HG02973 (cell line): ENCODE measurements at regions not wholly inside any gene's neighbourhood (a gene's known extent, or its start where the extent isn't known, plus 50 kb on each side); places are given as distances from the start of the nearest gene placed in this dataset.

Source experiments
- ATAC-seq: cut with Tn5 transposase; IDR thresholded peaks from one replicate; pipeline ENCODE4 v1.9.1; 2021; ENCODE audit warnings: moderate library complexity; ENCODE audit not compliant: unreplicated experiment

DNA sequence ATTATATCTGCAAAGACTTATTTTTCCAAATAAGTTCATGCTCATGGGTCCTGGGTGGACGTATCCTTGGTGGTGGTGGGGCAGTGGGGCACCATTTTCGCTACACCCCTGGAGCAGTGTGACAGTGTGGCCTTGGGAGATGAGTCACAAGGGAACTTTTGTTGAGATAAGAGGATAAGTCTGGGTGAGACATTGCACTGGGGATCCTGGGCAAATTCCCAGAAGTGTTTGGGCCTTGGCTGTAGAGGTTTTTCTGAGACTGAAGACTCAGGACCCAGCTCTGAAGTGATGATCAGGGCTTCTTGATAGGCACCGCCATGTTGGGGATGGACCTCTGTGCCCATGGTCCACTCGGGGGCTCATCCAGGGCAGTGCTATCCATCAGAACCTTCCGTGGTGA lies 149.4 kb downstream of the MACROH2A1 start:
- ATAC-seq: no peak

DNA sequence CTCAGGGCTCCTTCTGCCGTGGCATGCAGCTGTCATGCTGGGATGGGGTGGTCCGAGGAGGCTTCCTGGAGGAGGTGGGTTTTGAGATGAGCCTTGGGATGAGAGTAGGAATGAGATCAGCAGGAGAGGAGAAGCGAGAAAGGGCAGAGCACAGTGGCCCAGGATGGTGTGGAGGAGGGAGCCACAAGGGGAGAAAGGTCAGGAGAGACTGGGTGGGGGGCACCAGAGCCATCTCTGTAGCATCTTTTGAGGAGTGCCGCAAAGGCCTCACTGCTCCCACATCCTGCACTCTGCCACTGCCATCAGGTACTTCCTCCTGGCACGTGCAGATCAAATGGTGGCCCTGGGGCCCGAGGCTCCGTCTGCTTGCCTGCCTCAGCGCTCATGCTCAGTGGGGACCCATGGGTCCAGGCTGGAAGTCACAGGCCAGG lies 150.2 kb downstream of the MACROH2A1 start:
- no peak for ATAC-seq

DNA sequence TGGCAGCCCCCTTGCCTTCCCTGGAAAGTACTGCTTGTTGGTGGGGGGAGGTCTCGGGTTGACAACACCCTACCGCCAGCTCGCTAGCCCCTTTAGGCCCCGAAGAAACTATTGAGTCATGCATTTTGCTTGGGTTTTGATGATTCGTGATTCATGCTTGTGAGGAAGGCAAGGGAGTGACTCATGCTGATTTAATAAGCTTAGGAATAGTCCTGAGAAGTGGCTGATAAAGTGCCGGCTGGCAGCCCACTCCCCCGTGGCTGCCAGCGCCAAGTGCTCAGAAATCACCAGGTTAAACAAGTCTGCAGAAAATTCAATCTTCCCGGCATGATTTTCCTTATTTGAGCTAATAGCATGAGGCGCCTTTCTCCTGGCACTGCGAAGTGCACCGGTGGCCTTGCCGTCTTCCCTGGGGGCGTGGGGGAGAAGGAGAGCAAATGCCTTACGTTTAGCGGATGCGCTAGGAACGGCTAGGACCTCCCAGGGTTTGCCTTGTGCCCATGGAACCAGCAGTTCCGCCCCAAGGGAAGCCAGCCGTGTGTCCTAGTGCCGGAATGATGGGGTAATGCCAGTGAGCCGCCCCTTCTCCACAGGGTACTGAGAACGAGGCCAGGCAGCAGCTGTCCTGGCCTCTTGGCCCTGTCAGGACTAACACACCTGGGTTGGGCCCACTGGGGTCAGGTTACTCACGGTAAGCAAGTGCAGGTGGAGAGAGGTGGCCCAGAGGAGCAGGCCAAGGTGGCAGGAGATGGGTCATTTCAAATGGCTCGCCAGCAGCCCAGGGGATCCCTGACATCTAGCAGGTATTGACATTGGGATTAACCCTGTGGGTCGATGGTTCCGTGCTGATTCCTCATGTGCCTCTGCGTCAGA lies 151.9 kb downstream of the MACROH2A1 start:
- ATAC-seq: no peak

DNA sequence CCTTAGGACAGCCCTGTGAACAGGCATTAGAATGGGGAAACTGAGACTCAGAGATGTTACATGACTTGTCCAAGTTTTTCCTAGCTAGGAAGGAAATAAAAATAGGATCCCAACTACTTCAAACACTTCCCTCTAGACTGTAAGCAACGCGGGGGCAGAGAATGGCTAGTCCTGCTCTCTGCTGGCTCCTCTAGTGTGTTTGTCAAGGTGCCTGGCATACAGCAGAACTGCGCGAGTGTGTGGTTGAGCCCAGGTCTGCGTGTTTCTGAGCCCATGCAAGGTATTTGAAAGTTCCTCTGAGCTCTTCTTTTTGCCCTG lies 152.5 kb downstream of the MACROH2A1 start:
- ATAC-seq: no peak

DNA sequence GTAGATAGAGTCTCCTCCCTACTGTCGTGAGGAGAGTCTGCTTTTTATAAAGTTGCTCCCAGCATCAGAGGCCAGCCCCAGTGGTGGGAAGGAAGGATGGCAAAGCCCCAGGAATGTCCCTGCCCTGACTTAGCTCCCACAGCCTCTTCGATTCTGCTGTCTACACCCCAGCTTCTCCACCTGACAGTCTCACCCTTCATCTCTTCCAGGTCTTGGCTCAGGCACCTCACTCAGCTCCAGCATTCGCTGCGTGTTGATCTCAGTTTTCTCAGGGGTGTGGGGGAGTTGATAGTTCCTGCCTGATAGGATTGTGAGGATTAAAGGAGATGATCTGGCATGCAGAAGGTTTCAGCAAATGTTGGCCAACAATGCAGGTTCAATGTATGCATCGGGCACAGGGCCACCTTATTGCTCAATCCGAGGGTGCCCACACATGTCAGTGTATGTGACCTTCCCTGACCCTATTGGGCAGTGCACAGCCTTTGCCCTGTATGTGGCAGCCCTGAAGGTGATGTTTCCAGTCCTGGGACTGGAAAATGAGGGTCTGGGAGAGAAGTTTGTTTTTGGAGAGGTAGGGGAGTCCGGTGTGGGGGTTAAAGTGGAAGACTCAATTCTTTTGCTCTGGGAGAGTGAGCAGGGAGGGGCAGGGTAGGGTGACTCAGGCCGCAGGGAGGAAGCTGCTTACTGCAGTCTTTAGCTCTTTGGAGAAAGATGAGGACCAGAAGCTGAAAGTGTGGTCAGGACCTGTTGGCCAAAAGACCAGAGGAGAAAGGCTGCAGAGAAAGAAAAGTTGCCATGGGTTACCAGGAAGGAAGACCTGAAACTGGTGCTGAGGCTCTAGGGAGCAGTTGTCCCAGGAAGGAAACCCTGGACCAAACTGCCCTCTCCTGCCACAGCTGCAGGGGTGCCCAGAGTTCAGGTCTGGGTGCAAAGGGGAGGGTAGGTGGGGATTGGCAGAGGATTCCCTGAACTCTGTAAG lies 153.2 kb downstream of the MACROH2A1 start:
- no peak for ATAC-seq

DNA sequence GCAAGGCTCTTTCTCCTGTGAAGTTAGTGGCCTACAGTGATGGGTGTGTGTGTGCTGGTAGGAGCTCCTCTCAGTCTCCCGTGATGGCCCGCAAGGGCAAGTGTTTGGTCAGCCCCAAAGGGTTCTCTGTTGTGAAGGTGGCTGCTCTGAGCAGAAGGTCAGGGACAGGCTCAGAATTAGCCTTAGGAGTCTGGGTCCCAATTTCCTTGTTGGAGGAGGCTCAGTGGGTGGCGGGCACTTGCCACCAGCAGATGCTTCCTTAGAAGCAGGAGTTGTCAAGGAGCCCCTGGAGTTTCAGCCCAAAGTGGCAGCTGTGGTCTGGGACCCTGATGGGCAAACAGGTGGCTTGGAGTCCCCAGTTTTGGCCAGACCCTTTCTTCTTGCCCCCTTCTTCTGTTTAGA lies 154.4 kb downstream of the MACROH2A1 start:
- ATAC-seq: no peak

DNA sequence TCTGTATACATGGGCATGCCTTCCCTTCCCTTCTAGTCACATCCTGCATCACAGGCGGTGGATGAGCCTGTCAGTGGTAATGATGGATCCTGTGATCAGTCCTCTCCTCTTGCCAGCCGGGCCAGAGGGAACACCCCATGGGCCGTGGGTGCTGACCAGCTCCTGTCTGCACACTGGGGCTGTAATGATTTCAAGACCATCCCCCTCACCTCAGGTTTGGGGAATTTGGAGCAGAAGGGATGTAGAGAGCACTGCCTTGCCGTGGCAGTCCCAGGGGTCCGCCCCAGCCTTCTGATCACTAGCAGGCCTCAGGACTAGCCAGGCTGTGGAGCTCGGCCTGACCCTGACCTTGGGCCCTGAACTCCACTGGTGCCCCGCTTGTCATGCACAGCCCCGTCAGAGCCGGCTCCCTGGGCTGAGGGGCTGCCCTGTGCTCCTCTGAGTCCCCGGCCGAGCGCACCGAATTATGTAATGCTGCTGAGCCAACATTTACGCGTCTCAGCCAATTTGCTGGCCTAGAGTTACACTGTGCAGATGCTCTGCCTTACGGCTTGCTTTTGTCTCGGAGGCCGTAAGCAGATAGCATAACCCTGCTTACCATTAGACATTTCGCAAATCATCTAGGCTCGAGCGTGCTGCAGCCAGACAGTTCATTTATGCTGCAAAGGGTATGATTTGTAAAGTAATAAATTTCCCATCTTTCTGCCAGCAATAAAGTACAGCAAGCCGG lies 155.3 kb downstream of the MACROH2A1 start:
- no peak for ATAC-seq

DNA sequence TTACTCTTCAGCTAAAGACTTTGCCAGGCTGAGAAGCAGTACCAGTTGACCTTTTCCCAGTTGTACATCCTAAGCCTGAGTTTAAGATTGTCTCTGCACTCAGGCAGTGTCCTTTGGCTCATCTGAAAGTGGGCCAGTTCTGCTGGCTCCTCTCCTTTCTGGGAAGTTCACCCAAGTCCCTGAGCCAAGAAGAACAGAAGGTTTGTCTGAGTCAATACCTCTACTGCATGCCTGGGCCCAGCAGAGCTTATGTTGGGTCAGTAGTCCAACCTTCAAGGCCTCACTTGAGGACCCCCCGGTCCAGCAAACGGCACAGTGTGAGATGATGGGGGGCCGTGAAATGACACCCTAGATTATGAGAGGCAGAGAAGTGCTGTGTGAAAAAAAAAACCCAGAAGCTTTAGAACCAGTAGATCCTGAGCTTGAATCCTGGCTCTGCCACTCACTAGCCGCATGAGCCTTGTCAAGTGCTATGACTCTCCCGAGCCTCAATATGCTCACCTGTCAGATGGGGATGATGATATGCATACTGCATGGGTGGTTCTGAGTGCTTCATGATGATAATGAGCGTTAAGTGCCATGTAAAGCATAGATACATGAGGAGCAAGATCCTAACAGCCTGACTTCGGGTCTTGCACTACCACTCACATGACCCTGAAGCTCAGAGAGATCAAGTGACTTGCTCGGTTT lies 156.0 kb downstream of the MACROH2A1 start:
- ATAC-seq: no peak

GRCh38 chr5:135242021-135242865 lies 156.8 kb downstream of the MACROH2A1 start:
- no peak for ATAC-seq

DNA sequence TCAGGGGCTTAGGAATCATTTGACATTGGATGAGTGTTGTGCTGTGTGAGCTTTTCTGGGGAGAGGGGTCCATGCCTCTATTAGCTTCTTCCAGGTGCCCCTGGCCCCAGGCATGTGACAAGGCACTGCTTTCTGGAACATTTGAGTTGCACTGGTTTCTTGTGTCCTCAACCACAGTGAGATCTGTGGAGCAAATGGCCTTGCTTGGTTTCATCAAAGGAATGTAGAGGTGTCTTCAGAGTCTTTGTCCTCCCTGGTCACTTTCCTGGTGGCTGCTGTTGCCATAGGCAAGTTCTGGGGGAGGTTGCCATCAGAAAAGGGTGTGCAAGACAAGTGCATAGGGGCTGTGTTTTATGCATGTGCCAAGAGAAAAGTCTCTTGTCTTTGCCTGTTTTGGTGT lies 157.5 kb downstream of the MACROH2A1 start:
- no peak for ATAC-seq

GRCh38 chr5:135240781-135241360 lies 158.2 kb downstream of the MACROH2A1 start:
- ATAC-seq: no peak

DNA sequence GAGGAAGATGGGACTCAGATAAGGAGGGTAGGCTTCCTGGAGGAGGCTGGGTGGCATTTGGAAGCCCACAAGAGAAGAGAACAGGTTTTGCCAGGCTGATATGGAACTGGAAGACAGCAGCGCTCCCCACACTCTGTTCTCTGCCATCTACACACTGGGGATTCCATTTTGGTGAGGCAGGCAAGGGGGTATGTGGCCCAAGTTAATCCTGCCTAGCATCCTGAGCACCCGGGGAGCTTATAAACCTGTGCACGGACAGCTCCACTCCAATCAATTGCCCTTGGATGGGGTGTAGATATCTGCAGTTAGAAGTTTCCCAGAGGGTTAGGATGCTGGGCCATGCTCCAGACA lies 158.8 kb downstream of the MACROH2A1 start:
- ATAC-seq: no peak

- no peak for ATAC-seq
Measured at GRCh38 chr5:135239453-135240282, 159.4 kb downstream of the MACROH2A1 start.

- ATAC-seq: no peak
Measured at GRCh38 chr5:135238622-135239452, 160.2 kb downstream of the MACROH2A1 start.

DNA sequence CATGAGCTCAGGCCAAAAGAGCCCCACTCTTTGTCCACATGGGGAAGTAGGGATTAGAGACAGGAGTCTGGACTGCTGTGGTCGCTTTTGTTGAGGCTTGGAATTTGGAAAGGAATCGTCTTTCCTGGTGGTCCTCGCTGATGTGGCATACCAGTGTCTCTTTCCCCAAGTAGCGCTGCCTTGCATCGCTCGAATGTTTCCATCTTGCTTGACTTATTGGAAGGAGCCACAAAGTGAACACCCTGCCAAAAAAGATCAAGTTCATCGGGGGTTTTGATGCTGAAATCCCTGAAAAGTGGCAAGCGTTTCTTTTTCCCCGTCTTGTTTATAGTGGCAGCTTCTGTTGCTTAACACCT lies 161.3 kb downstream of the MACROH2A1 start:
- no peak for ATAC-seq

GRCh38 chr5:135236908-135237747 lies 161.9 kb downstream of the MACROH2A1 start:
- no peak for ATAC-seq
